ENCODE measurements at regions not wholly inside any gene's neighbourhood (a gene's known extent, or its start where the extent isn't known, plus 50 kb on each side); places are given as distances from the start of the nearest gene placed in this dataset.

GRCh38 chr12:33012226-33012625 lies 115.6 kb upstream of the PKP2 start:
- H3K4me3 ChIP-seq (ENCODE audit: low read depth, low read length, poor library complexity, severe bottlenecking): no peak overlapping the region
- no peaks in the 10 kb centered on the region for H3K4me1 ChIP-seq (ENCODE audit: insufficient read depth, low read length, poor library complexity, severe bottlenecking)
- intact Hi-C loops (cut with micrococcal nuclease; ENCODE audit: unreplicated experiment): no loop called here
- no TSS peak for BruUV-seq (replicated peaks)
- ChIA-PET CTCF (no interaction called here), POLR2A (ENCODE audit: low non-redundant PET) (no interaction called here)
- TF ChIP-seq EZH2 (IDR thresholded peaks at IDR 0.05; ENCODE audit: borderline replicate concordance, low read depth, low read length, poor library complexity, severe bottlenecking) (no peak), CTCF (conservative IDR thresholded peaks at IDR 0.05; ENCODE audit: low read depth, low read length) (no peak)
- DNase-seq (ENCODE audit: low spot score): no peak
- no peaks in the 10 kb centered on the region for H3K27me3 ChIP-seq (replicated peaks; ENCODE audit: insufficient read depth, low read depth, low read length, poor library complexity)
- H3K27ac ChIP-seq (ENCODE audit: low read depth, low read length, poor library complexity, severe bottlenecking): no peak overlapping the region
- no peaks in the 10 kb centered on the region for H3K36me3 ChIP-seq (ENCODE audit: insufficient read depth, low read length, poor library complexity, severe bottlenecking)
- H3K9me3 ChIP-seq (ENCODE audit: low read depth, low read length, poor library complexity, severe bottlenecking): no peaks in the 10 kb centered on the region

GRCh38 chr12:33006106-33006505 lies 109.5 kb upstream of the PKP2 start:
- H3K27me3 ChIP-seq (replicated peaks; ENCODE audit: insufficient read depth, low read depth, low read length, poor library complexity): no peaks in the 10 kb centered on the region
- intact Hi-C loops (cut with micrococcal nuclease; ENCODE audit: unreplicated experiment): no loop called here
- no peak overlapping the region for H3K4me3 ChIP-seq (ENCODE audit: low read depth, low read length, poor library complexity, severe bottlenecking)
- H3K36me3 ChIP-seq (ENCODE audit: insufficient read depth, low read length, poor library complexity, severe bottlenecking): no peaks in the 10 kb centered on the region
- TF ChIP-seq CTCF (conservative IDR thresholded peaks at IDR 0.05; ENCODE audit: low read depth, low read length): no peak
- TF ChIP-seq EZH2 (IDR thresholded peaks at IDR 0.05; ENCODE audit: borderline replicate concordance, low read depth, low read length, poor library complexity, severe bottlenecking): no peak
- H3K4me1 ChIP-seq (ENCODE audit: insufficient read depth, low read length, poor library complexity, severe bottlenecking): no peaks in the 10 kb centered on the region
- CTCF ChIA-PET: no interaction called here
- DNase-seq (ENCODE audit: low spot score): no peak
- H3K27ac ChIP-seq (ENCODE audit: low read depth, low read length, poor library complexity, severe bottlenecking): no peak overlapping the region
- BruUV-seq (replicated peaks): no TSS peak
- POLR2A ChIA-PET (ENCODE audit: low non-redundant PET): no interaction called here
- H3K9me3 ChIP-seq (ENCODE audit: low read depth, low read length, poor library complexity, severe bottlenecking): no peaks in the 10 kb centered on the region

DNA sequence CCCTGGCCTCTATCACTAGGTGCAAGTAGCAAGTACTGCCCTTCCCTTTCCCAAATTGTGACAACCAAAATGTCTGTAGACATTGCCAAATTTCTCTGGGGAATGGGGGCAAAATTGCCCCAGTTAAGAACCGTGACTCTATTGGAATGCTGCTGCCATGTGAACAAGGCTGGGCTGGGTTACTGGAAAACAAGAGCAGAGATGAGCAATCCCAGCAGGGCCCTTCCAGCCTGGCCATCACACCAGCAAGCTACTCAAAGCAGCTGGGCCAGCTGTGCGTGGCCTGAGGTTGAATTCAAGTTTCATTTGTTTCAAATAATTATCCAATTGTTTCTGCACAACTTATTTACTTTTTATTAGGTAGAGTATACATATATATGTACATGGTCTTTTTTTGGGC lies 103.4 kb upstream of the PKP2 start:
- H3K4me3 ChIP-seq (ENCODE audit: low read depth, low read length, poor library complexity, severe bottlenecking): no peak overlapping the region
- no peak for DNase-seq (ENCODE audit: low spot score)
- BruUV-seq (replicated peaks): no TSS peak
- CTCF ChIA-PET: no interaction called here
- H3K36me3 ChIP-seq (ENCODE audit: insufficient read depth, low read length, poor library complexity, severe bottlenecking): no peaks in the 10 kb centered on the region
- intact Hi-C loops (cut with micrococcal nuclease; ENCODE audit: unreplicated experiment): no loop called here
- no peaks in the 10 kb centered on the region for H3K9me3 ChIP-seq (ENCODE audit: low read depth, low read length, poor library complexity, severe bottlenecking)
- no peak overlapping the region for H3K27ac ChIP-seq (ENCODE audit: low read depth, low read length, poor library complexity, severe bottlenecking)
- no peaks in the 10 kb centered on the region for H3K4me1 ChIP-seq (ENCODE audit: insufficient read depth, low read length, poor library complexity, severe bottlenecking)
- POLR2A ChIA-PET (ENCODE audit: low non-redundant PET): no interaction called here
- H3K27me3 ChIP-seq (replicated peaks; ENCODE audit: insufficient read depth, low read depth, low read length, poor library complexity): no peaks in the 10 kb centered on the region
- TF ChIP-seq EZH2 (IDR thresholded peaks at IDR 0.05; ENCODE audit: borderline replicate concordance, low read depth, low read length, poor library complexity, severe bottlenecking): no peak
- no peak for TF ChIP-seq CTCF (conservative IDR thresholded peaks at IDR 0.05; ENCODE audit: low read depth, low read length)

All from A673 (cell line).